HG03457 (cell line): ENCODE measurements at regions not wholly inside any gene's neighbourhood (a gene's known extent, or its start where the extent isn't known, plus 50 kb on each side); places are given as distances from the start of the nearest gene placed in this dataset.
"Not testable (repeated sequence)": the region's sequence is repeated elsewhere in the genome, so short reads cannot be mapped to it uniquely, and the experiment has no call there.

Source experiments
- ATAC-seq: cut with Tn5 transposase; IDR thresholded peaks from one replicate; pipeline ENCODE4 v1.9.1; 2021; ENCODE audit warnings: moderate number of reproducible peaks; ENCODE audit not compliant: unreplicated experiment

GRCh38 chr4:31156221-31156620 is 436.1 kb downstream of the PCDH7 start:
- ATAC-seq = no peak

GRCh38 chr4:31160146-31160545 is 440.0 kb downstream of the PCDH7 start:
- ATAC-seq = no peak

- no peak for ATAC-seq
Measured at GRCh38 chr4:31169846-31170245, 449.7 kb downstream of the PCDH7 start.

GRCh38 chr4:31171362-31171761 is 451.2 kb downstream of the PCDH7 start:
- no peak for ATAC-seq

DNA sequence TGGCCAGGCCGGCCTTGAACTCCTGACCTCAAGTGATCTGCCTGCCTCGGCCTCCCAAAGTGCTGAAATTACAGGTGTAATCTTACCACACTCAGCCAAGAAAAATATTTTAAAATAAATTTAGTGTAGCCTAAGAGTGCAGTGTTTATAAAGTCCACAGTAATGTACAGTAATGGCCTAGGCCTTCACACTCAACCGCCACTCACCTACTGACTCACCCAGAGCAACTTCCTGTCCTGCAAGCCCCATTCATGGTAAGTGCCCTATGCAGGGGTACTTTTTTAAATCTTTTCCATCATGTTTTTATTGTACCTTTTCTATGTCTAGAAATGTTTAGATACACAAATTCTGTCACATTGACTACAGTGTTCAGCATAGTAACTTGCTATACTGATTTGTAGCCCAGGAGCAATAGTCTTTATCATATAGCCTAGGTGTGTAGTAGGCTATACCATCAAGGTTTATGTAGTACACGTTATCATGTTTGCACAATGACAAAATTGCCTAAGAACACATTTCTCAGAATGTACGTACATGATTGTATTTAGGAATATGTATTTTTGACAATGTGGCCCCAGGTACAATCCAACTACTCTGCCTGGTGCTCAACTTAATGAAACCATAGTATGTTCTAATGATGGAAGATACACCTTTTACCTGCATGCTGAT is 455.2 kb downstream of the PCDH7 start:
- ATAC-seq = no peak

DNA sequence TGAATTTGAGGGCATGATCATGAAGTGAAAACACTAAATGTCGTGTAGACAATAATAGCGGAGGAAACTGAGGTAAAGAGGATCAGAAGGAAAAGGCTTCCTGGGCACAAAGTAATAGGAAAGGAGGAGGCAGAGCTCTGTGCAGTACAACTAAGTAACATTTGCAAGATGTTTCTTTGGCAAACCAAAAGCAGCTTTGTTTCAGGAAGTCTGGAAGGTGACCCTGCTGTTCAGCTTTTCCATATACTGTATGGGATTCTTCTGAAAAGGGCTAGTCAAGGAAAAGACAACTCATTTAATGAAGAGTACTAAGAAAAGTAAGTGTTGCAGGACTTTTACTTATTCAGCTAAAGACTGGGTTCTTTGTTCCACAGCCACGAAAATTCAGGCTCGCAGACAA is 463.1 kb downstream of the PCDH7 start:
- ATAC-seq = no peak

- no peak for ATAC-seq
Measured at GRCh38 chr4:31185014-31185585, 464.9 kb downstream of the PCDH7 start.

DNA sequence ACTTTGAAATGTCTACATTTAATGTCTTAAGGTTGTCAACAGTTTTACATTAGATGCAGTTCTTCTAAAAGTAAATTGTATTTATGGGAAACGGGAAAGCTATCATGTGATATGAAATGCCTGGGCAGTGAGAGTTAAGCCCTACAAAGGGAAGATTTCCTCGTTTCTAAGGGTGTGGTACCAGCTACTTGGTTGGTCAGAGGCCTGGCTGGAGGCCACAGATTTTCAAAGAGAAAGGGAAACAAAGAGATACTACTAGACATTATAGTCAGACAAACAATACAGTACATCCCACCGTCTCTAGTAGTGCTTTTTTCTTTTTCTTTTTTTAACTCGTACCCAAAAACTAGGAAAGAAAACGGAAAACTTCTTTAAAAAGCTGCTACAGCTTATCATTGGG is 467.8 kb downstream of the PCDH7 start:
- no peak for ATAC-seq

DNA sequence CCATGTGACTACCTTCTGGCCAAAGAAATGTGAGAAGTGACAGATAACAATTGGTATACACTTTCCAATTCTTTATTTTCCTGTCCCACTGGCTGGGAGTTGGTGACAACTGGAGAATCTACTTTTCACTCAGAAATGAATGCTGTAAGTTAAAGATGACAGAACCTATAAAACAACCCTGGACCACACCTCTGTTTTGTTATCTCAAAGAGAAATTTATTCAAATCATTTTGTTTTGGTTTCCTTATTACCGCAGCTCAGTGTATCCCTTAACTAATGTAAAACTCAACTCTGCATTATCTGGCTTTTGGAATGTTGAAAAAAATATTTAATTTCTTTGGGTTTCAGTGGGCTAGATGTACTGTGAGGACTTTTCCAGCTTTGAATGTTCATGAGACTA is 469.8 kb downstream of the PCDH7 start:
- no peak for ATAC-seq

- no peak for ATAC-seq
Measured at GRCh38 chr4:31190671-31191070, 470.5 kb downstream of the PCDH7 start.

- ATAC-seq = no peak
Measured at GRCh38 chr4:31192341-31192740, 472.2 kb downstream of the PCDH7 start.

DNA sequence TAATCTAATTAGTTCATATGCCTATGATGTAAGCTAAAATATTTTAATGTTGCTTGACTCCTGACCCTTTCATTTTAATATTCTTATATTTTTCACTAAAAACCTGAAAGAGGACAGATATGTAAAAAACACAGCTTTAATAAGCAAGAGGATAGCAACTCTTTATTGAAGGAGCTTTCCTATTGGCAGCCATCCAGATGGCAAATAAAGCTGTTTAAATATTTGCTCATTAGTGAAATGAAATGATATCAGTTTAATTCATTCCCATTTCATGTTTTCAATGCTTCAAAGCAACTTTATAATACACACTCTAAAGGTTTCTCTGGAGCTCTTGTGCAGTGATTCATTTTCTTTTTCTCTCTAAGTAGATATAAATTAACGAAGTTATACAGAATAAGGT is 473.4 kb downstream of the PCDH7 start:
- no peak for ATAC-seq

DNA sequence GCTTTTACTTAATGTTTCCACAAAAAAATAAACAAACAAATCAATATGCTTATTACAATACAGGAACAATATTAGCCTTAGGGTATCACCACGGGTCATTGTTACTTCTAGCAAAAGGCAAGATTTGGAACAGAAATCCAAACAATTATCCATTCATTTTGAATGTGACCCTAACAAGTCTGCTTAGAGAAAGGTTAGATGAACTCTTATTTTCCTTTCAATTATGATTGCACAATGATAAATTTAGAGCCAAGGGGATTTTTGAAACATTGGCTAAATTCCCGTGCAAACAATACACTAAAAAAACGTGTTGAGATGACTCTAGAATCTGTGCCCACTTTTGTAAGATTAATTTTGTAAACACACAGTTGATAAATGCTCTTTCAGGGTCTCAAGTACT is 474.7 kb downstream of the PCDH7 start:
- no peak for ATAC-seq

DNA sequence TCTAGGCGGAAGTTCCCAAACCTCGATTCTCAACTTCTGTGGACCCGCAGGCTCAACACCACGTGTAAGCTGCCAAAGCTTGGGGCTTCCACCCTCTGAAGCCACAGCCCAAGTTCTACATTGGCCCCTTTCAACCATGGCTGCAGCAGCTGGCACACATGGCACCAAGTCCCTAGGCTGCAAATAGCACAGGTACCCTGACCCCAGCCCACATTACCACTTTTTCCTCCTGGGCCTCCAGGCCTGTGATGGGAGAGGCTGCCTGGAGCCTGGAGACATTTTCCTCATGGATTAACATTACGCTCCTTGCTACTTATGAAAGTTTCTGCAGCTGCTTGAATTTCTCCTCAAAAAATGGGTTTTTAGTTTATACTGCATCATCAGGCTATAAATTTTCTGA is 479.5 kb downstream of the PCDH7 start:
- ATAC-seq = no peak

DNA sequence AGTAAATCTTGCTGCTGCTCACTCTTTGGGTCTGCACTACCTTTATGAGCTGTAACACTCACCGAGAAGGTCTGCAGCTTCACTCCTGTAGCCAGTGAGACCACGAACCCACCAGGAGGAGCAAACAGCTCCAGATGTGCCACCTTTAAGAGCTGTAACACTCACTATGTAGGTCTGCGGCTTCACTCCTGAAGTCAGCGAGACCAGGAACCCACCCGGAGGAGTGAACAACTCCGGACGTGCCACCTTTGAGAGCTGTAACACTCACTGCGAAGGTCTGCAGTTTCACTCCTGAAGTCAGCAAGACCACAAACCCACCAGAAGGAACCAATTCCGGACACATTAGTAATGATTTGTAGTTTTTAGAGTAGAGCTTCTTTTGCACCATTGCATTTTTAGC is 481.9 kb downstream of the PCDH7 start:
- ATAC-seq = not testable (repeated sequence)

DNA sequence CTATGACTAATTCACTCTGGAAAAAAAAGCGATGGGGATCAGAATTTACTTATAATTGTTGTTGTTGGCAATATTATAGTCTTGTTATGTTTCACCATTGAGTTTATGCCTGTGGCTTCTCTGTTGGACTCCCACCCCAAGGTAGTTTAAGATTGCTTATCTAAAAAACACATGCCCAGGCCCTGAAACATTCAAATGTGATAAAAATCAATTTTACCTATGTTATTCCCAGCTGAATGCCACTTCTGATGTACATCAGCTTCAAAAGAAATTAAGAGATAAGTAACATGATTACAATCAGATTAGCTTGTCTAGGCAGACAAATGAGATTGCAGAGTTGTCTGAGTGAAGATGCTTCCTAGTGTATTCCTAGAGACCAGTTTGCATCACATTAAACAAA is 484.7 kb downstream of the PCDH7 start:
- no peak for ATAC-seq

DNA sequence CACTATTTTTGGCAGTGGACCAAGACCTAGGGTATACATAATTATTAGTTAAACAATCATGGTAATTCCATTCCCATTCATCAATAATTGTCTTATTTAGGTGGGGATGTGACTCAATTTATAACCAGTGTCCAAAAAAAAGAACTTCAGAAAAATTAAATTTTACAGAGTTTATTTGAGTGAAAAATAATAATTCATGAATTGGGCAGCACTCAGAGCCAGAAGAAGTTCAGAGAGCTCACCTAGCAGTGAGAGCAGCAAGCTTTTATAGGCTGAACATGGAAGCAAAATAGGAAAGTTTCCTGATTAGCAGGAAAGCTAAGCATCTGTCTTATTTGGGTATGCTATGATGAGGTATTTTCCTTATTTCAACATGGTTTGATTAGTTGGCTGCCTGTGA is 500.8 kb downstream of the PCDH7 start:
- no peak for ATAC-seq

DNA sequence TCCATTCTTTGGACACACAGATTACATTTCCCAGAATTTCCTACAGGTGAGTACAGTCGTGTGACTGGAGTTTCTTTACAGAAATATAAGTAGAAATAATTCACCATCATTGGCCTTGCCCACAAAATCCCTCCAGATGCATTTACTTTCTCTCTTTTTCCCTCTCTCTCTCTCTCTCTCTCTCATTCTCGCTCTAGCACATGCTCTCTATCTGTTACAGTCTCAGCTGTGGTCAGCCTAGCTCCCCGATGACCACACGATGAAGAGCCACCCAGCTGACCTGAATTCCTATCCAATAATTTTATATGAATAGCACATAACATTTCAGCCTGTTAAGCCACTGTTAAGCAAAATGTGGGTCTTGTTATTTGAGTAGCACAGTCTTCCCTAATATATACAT is 507.9 kb downstream of the PCDH7 start:
- no peak for ATAC-seq

- no peak for ATAC-seq
Measured at GRCh38 chr4:31230594-31230993, 510.4 kb downstream of the PCDH7 start.

DNA sequence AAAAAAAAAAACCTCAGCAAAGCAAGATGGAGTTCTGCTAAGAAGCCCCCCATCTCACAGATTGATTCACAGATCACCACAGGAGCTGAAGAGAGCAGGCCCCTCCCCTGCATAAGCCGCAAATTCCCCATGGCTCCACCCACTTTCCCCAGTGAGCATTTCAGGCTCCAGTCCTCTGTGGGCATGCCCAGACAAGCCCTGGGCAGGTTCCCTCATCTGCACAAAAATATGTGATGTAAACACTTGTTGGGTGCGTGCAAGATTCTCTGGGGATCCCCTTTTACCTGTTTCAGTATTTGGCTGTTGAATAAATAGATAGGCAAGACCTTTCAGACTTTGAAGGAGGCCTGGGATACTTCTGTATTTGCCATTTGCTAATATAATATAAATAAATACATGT is 514.3 kb downstream of the PCDH7 start:
- ATAC-seq = no peak

- ATAC-seq = no peak
Measured at GRCh38 chr4:31234901-31235300, 514.7 kb downstream of the PCDH7 start.

GRCh38 chr4:31236020-31236638 is 516.0 kb downstream of the PCDH7 start:
- no peak for ATAC-seq
